Smooth muscle cell (in vitro differentiated cells): ENCODE measurements at regions not wholly inside any gene's neighbourhood (a gene's known extent, or its start where the extent isn't known, plus 50 kb on each side); places are given as distances from the start of the nearest gene placed in this dataset.
"Not testable (repeated sequence)": the region's sequence is repeated elsewhere in the genome, so short reads cannot be mapped to it uniquely, and the experiment has no call there.

Source experiments
- DNase-seq: peaks from one replicate; lab custom pipeline; 2025; ENCODE audit not compliant: unreplicated experiment; lab: John Stamatoyannopoulos, UW
- H2AFZ ChIP-seq: fragments of 200-600 bp; sonication (generic); 2 replicates; pipeline ENCODE4 v1.6.0; 2016; ENCODE audit warnings: antibody characterized with exemption, low read depth, mild to moderate bottlenecking
- H3F3A ChIP-seq: fragments of 200-600 bp; sonication (generic); 2 replicates; pipeline ENCODE4 v1.6.0; 2017; ENCODE audit warnings: antibody characterized with exemption, low read depth
- H3K27ac ChIP-seq: fragments of 200-600 bp; sonication (generic); 2 replicates; pipeline ENCODE4 v1.5.1; 2016; ENCODE audit warnings: low read depth, mild to moderate bottlenecking
- H3K27me3 ChIP-seq: fragments of 200-600 bp; sonication (generic); 2 replicates; pipeline ENCODE4 v1.6.1; 2016; ENCODE audit warnings: low read depth, mild to moderate bottlenecking
- H3K36me3 ChIP-seq: fragments of 200-600 bp; sonication (generic); 2 replicates; pipeline ENCODE4 v1.5.1; 2016; ENCODE audit warnings: low read depth
- H3K4me1 ChIP-seq: fragments of 200-600 bp; sonication (generic); 2 replicates; pipeline ENCODE4 v1.5.1; 2016; ENCODE audit warnings: low read depth
- H3K4me2 ChIP-seq: fragments of 200-600 bp; sonication (generic); 2 replicates; pipeline ENCODE4 v1.6.0; 2016; ENCODE audit warnings: mild to moderate bottlenecking
- H3K4me3 ChIP-seq: fragments of 200-600 bp; sonication (generic); 2 replicates; pipeline ENCODE4 v1.5.1; 2016; ENCODE audit warnings: mild to moderate bottlenecking
- H3K79me2 ChIP-seq: fragments of 200-600 bp; sonication (generic); 2 replicates; pipeline ENCODE4 v1.6.0; 2016; ENCODE audit warnings: low read depth, mild to moderate bottlenecking
- H3K9ac ChIP-seq: fragments of 200-600 bp; sonication (generic); 2 replicates; pipeline ENCODE4 v1.6.0; 2016; ENCODE audit warnings: low read depth
- H3K9me3 ChIP-seq: fragments of 200-600 bp; sonication (generic); replicated peaks from 2 replicates; pipeline ENCODE4 v1.5.1; 2016; ENCODE audit warnings: low read depth
- H4K20me1 ChIP-seq: fragments of 200-600 bp; sonication (generic); 2 replicates; pipeline ENCODE4 v1.6.0; 2016; ENCODE audit warnings: low read depth
- CTCF ChIP-seq: fragments of 200-600 bp; sonication (generic); IDR thresholded peaks from 2 replicates; pipeline ENCODE4 v1.5.1; 2017; ENCODE audit warnings: borderline replicate concordance, mild to moderate bottlenecking, antibody characterized with exemption; ENCODE audit not compliant: insufficient read depth, poor library complexity, severe bottlenecking
- WGBS: methylation state at CpG from one replicate; pipeline ENCODE4 v1.1.7; 2016; ENCODE audit warnings: low lambda C conversion rate; 5-methylcytosine and 5-hydroxymethylcytosine counted together

GRCh38 chr5:1647580-1647979, 123.8 kb upstream of the LPCAT1 start:
- no peaks in the 10 kb centered on the region for H3K9me3 ChIP-seq
- H3K4me2 ChIP-seq: no peak overlapping the region
- H3K27me3 ChIP-seq: peaks cover 38% of the 10 kb centered on the region
- TF ChIP-seq CTCF: no peak
- no peak overlapping the region for H3K27ac ChIP-seq
- H3K79me2 ChIP-seq: no peaks in the 10 kb centered on the region
- no peak overlapping the region for H3K9ac ChIP-seq
- 86% methylated on average over 9 of the region's 9 CpGs for WGBS
- no peak overlapping the region for H3K4me3 ChIP-seq
- no peak for DNase-seq
- no peak overlapping the region for H2AFZ ChIP-seq
- no peaks in the 10 kb centered on the region for H3K36me3 ChIP-seq
- no peaks in the 10 kb centered on the region for H3K4me1 ChIP-seq
- no peaks in the 10 kb centered on the region for H3F3A ChIP-seq
- H4K20me1 ChIP-seq: no peaks in the 10 kb centered on the region

GRCh38 chr5:1644810-1645571, 121.2 kb upstream of the LPCAT1 start:
- H2AFZ ChIP-seq: peak overlapping the region; percentile 83

GRCh38 chr5:1644393-1644809, 120.6 kb upstream of the LPCAT1 start:
- H3K4me1 ChIP-seq, H3K4me3 ChIP-seq, H3K9me3 ChIP-seq, DNase-seq, H3K79me2 ChIP-seq, H3K9ac ChIP-seq, H3K36me3 ChIP-seq, H3K4me2 ChIP-seq, H3F3A ChIP-seq, H3K27ac ChIP-seq, H4K20me1 ChIP-seq, H2AFZ ChIP-seq: not testable (repeated sequence)
- 22% methylated on average over 15 of the region's 22 CpGs for WGBS
- H3K27me3 ChIP-seq: peaks cover 30% of the 10 kb centered on the region

More at GRCh38 chr5:1644810-1645571, 121.2 kb upstream of the LPCAT1 start:
- Histone ChIP-seq H3K4me1 (no peaks in the 10 kb centered on the region), H3K27me3 (peaks cover 34% of the 10 kb centered on the region), H3K4me2 (peak overlapping the region; percentile 90), H3K27ac (no peak overlapping the region), H3K79me2 (no peaks in the 10 kb centered on the region), H3K9me3 (no peaks in the 10 kb centered on the region), H3K36me3 (no peaks in the 10 kb centered on the region), H3K9ac (no peak overlapping the region), H3K4me3 (peak overlapping the region; percentile 36), H4K20me1 (no peaks in the 10 kb centered on the region), H3F3A (no peaks in the 10 kb centered on the region)
- WGBS: 12% methylated on average over 47 of the region's 52 CpGs
- DNase-seq: peak; percentile 47
- peak; percentile 83 for TF ChIP-seq CTCF

GRCh38 chr5:1643651-1644392, 120.1 kb upstream of the LPCAT1 start:
- WGBS: 40% methylated on average over 14 of the region's 14 CpGs
- TF ChIP-seq CTCF: no peak

More at GRCh38 chr5:1643651-1644392, 120.1 kb upstream of the LPCAT1 start:
- Histone ChIP-seq H4K20me1 (no peaks in the 10 kb centered on the region), H3K36me3 (no peaks in the 10 kb centered on the region), H3K4me2 (no peak overlapping the region), H3K4me3 (no peak overlapping the region), H3K4me1 (no peaks in the 10 kb centered on the region), H3K27ac (no peak overlapping the region), H3K9ac (no peak overlapping the region), H3K9me3 (no peaks in the 10 kb centered on the region), H3F3A (no peaks in the 10 kb centered on the region), H2AFZ (no peak overlapping the region), H3K79me2 (no peaks in the 10 kb centered on the region), H3K27me3 (peaks cover 25% of the 10 kb centered on the region)
- no peak for DNase-seq
